ENCODE measurements at regions not wholly inside any gene's neighbourhood (a gene's known extent, or its start where the extent isn't known, plus 50 kb on each side); places are given as distances from the start of the nearest gene placed in this dataset.

DNA sequence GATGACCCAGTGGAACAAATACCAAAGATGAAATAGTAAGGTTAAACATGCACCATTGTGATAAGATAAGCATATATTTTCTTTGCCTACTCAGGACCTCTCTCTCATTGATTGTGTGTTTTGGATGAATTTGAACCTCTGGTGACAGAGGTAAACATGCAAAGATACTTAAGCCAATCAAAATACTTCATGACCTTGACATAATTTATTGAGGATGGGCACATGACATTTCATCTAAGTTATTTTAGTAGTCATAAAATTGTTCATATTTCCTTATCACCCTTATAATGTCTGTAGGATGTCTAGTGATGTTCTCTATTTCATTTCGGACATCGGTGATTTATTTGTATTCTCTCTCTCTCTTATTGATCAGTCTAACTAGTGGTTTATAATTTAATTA lies 88.3 kb upstream of the WDR72 start:
- FAIRE-seq (no peak), DNase-seq (no peak)
- no peaks in the 10 kb centered on the region for H3K36me3 ChIP-seq (ENCODE audit: control insufficient read depth in 2 of 3, insufficient read depth in 3 of 3, low read length in 3 of 3)
- H3K9ac ChIP-seq (ENCODE audit: low read length in 3 of 3), result no peak overlapping the region
- no peaks in the 10 kb centered on the region for H3K9me3 ChIP-seq (ENCODE audit: control insufficient read depth in 2 of 3, insufficient read depth in 1 of 3, low read length in 3 of 3)
- H3K27me3 ChIP-seq (ENCODE audit: control insufficient read depth, insufficient read depth, low read length), result no peaks in the 10 kb centered on the region
- H3K4me3 ChIP-seq (ENCODE audit: low read length in 3 of 3), result no peak overlapping the region
- no peak overlapping the region for H3K27ac ChIP-seq (ENCODE audit: low read depth in 2 of 2, low read length in 2 of 2)
- TF ChIP-seq, protein P1, sequence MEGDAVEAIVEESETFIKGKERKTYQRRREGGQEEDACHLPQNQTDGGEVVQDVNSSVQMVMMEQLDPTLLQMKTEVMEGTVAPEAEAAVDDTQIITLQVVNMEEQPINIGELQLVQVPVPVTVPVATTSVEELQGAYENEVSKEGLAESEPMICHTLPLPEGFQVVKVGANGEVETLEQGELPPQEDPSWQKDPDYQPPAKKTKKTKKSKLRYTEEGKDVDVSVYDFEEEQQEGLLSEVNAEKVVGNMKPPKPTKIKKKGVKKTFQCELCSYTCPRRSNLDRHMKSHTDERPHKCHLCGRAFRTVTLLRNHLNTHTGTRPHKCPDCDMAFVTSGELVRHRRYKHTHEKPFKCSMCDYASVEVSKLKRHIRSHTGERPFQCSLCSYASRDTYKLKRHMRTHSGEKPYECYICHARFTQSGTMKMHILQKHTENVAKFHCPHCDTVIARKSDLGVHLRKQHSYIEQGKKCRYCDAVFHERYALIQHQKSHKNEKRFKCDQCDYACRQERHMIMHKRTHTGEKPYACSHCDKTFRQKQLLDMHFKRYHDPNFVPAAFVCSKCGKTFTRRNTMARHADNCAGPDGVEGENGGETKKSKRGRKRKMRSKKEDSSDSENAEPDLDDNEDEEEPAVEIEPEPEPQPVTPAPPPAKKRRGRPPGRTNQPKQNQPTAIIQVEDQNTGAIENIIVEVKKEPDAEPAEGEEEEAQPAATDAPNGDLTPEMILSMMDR (IDR thresholded peaks at IDR 0.05; ENCODE audit: borderline replicate concordance, extremely low read depth, insufficient read depth), result no peak
- no peaks in the 10 kb centered on the region for H3K4me1 ChIP-seq (ENCODE audit: control insufficient read depth in 2 of 3, insufficient read depth in 2 of 3, low read depth in 1 of 3, low read length in 3 of 3)
- intact Hi-C loops (cut with DNase I), result no loop called here

GRCh38 chr15:53844634-53845033 lies 85.2 kb upstream of the WDR72 start:
- no peak for FAIRE-seq
- no peak for DNase-seq

GRCh38 chr15:53843869-53844569 lies 84.6 kb upstream of the WDR72 start:
- H3K4me1 ChIP-seq (ENCODE audit: control insufficient read depth in 2 of 3, insufficient read depth in 2 of 3, low read depth in 1 of 3, low read length in 3 of 3), result no peaks in the 10 kb centered on the region
- H3K4me3 ChIP-seq (ENCODE audit: low read length in 3 of 3), result no peak overlapping the region
- no peak overlapping the region for H3K27ac ChIP-seq (ENCODE audit: low read depth in 2 of 2, low read length in 2 of 2)
- H3K27me3 ChIP-seq (ENCODE audit: control insufficient read depth, insufficient read depth, low read length), result no peaks in the 10 kb centered on the region
- H3K9ac ChIP-seq (ENCODE audit: low read length in 3 of 3), result no peak overlapping the region
- FAIRE-seq, result no peak
- intact Hi-C loops (cut with DNase I), result no loop called here
- TF ChIP-seq, protein P1 (IDR thresholded peaks at IDR 0.05; ENCODE audit: borderline replicate concordance, extremely low read depth, insufficient read depth), result no peak
- DNase-seq, result no peak
- H3K36me3 ChIP-seq (ENCODE audit: control insufficient read depth in 2 of 3, insufficient read depth in 3 of 3, low read length in 3 of 3), result no peaks in the 10 kb centered on the region
- H3K9me3 ChIP-seq (ENCODE audit: control insufficient read depth in 2 of 3, insufficient read depth in 1 of 3, low read length in 3 of 3), result no peaks in the 10 kb centered on the region

More at GRCh38 chr15:53844634-53845033, 85.2 kb upstream of the WDR72 start:
- Histone ChIP-seq H3K27me3 (ENCODE audit: control insufficient read depth, insufficient read depth, low read length) (no peaks in the 10 kb centered on the region), H3K9me3 (ENCODE audit: control insufficient read depth in 2 of 3, insufficient read depth in 1 of 3, low read length in 3 of 3) (no peaks in the 10 kb centered on the region), H3K9ac (ENCODE audit: low read length in 3 of 3) (no peak overlapping the region), H3K27ac (ENCODE audit: low read depth in 2 of 2, low read length in 2 of 2) (no peak overlapping the region), H3K4me1 (ENCODE audit: control insufficient read depth in 2 of 3, insufficient read depth in 2 of 3, low read depth in 1 of 3, low read length in 3 of 3) (no peaks in the 10 kb centered on the region), H3K4me3 (ENCODE audit: low read length in 3 of 3) (no peak overlapping the region), H3K36me3 (ENCODE audit: control insufficient read depth in 2 of 3, insufficient read depth in 3 of 3, low read length in 3 of 3) (no peaks in the 10 kb centered on the region)
- intact Hi-C loops (cut with DNase I), result no loop called here
- TF ChIP-seq, protein P1 (IDR thresholded peaks at IDR 0.05; ENCODE audit: borderline replicate concordance, extremely low read depth, insufficient read depth), result no peak

GRCh38 chr15:53843166-53843565 lies 83.7 kb upstream of the WDR72 start:
- Histone ChIP-seq H3K9ac (ENCODE audit: low read length in 3 of 3) (no peak overlapping the region), H3K27ac (ENCODE audit: low read depth in 2 of 2, low read length in 2 of 2) (no peak overlapping the region), H3K4me3 (ENCODE audit: low read length in 3 of 3) (no peak overlapping the region), H3K4me1 (ENCODE audit: control insufficient read depth in 2 of 3, insufficient read depth in 2 of 3, low read depth in 1 of 3, low read length in 3 of 3) (no peaks in the 10 kb centered on the region), H3K9me3 (ENCODE audit: control insufficient read depth in 2 of 3, insufficient read depth in 1 of 3, low read length in 3 of 3) (no peaks in the 10 kb centered on the region), H3K36me3 (ENCODE audit: control insufficient read depth in 2 of 3, insufficient read depth in 3 of 3, low read length in 3 of 3) (no peaks in the 10 kb centered on the region), H3K27me3 (ENCODE audit: control insufficient read depth, insufficient read depth, low read length) (no peaks in the 10 kb centered on the region)
- TF ChIP-seq, protein P1 (IDR thresholded peaks at IDR 0.05; ENCODE audit: borderline replicate concordance, extremely low read depth, insufficient read depth), result no peak
- intact Hi-C loops (cut with DNase I), result no loop called here
- DNase-seq, result no peak
- no peak for FAIRE-seq
